ENCODE measurements at regions not wholly inside any gene's neighbourhood (a gene's known extent, or its start where the extent isn't known, plus 50 kb on each side); places are given as distances from the start of the nearest gene placed in this dataset.

DNA sequence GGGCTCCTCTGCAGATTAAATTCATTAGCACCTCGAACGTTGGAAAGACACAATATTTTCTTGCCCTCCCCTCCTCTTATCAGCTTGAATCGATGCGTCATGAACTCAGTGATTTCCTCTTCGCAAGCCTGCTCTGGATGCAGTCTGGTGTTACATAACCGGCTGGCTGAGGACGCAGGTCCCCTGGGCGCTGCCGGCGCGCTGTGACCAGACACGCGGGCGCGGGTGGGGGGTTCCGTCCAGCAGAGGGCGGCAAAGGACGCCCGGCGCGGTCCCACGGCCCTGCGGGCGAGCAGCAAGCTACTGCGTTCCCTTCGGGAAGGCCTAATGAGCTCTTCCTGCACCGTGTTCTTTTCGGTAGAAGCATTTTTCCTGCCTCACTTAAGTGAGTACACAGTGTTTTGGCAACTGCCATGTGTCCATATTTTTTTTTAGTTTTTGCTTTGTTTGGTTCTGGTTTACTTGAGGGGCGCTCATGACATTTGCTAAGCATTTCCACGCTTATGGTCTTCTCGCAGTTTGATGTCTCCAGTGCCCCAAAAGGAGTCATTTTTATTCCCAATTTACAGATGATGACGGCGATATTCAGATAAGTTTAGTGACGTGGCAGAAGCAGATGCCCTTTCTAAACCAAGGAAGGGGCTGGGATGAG, 112.2 kb upstream of the MBNL2 start:
- TF ChIP-seq, protein P1, sequence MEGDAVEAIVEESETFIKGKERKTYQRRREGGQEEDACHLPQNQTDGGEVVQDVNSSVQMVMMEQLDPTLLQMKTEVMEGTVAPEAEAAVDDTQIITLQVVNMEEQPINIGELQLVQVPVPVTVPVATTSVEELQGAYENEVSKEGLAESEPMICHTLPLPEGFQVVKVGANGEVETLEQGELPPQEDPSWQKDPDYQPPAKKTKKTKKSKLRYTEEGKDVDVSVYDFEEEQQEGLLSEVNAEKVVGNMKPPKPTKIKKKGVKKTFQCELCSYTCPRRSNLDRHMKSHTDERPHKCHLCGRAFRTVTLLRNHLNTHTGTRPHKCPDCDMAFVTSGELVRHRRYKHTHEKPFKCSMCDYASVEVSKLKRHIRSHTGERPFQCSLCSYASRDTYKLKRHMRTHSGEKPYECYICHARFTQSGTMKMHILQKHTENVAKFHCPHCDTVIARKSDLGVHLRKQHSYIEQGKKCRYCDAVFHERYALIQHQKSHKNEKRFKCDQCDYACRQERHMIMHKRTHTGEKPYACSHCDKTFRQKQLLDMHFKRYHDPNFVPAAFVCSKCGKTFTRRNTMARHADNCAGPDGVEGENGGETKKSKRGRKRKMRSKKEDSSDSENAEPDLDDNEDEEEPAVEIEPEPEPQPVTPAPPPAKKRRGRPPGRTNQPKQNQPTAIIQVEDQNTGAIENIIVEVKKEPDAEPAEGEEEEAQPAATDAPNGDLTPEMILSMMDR (conservative IDR thresholded peaks at IDR 0.05 in 1 of 2, IDR thresholded peaks at IDR 0.05 in 1 of 2; ENCODE audit: low read depth in 1 of 2, low read length in 2 of 2) = peak; percentile 78 to 81
- TF ChIP-seq EZH2 (IDR thresholded peaks at IDR 0.05; ENCODE audit: low read length, missing control alignments) = no peak

Measured in fibroblast of lung (primary cell).